Loucy (cell line): ENCODE measurements at regions not wholly inside any gene's neighbourhood (a gene's known extent, or its start where the extent isn't known, plus 50 kb on each side); places are given as distances from the start of the nearest gene placed in this dataset.

Source experiments
- H2AFZ ChIP-seq: fragments of 200-600 bp; sonication (generic); 2 replicates; pipeline ENCODE4 v1.6.0; 2016; ENCODE audit warnings: antibody characterized with exemption, mild to moderate bottlenecking, low read length, moderate library complexity
- H3F3A ChIP-seq: fragments of 200-600 bp; 2 replicates; pipeline ENCODE4 v1.6.0; 2016; ENCODE audit warnings: antibody characterized with exemption, low read depth, mild to moderate bottlenecking
- H3K27me3 ChIP-seq: fragments of 200-600 bp; sonication (generic); 2 replicates; pipeline ENCODE4 v1.6.1; 2014; ENCODE audit warnings: low read length, mild to moderate bottlenecking; ENCODE audit not compliant: insufficient read depth, poor library complexity, severe bottlenecking
- H3K36me3 ChIP-seq: fragments of 200-600 bp; sonication (generic); 2 replicates; pipeline ENCODE4 v1.6.1; 2016; ENCODE audit warnings: low read length; ENCODE audit not compliant: insufficient read depth
- H3K4me1 ChIP-seq: fragments of 200-600 bp; sonication (generic); 2 replicates; pipeline ENCODE4 v1.5.1; 2014; ENCODE audit warnings: low read length, mild to moderate bottlenecking; ENCODE audit not compliant: insufficient read depth, poor library complexity, severe bottlenecking
- H3K4me2 ChIP-seq: fragments of 200-600 bp; sonication (generic); 2 replicates; pipeline ENCODE4 v1.6.0; 2014; ENCODE audit warnings: antibody characterized with exemption, low read length, low read depth, mild to moderate bottlenecking; ENCODE audit not compliant: poor library complexity, severe bottlenecking
- H3K4me3 ChIP-seq: fragments of 200-600 bp; sonication (generic); 2 replicates; pipeline ENCODE4 v1.5.1; 2014; ENCODE audit warnings: low read length, mild to moderate bottlenecking, mixed read lengths; ENCODE audit not compliant: poor library complexity, severe bottlenecking
- H3K79me2 ChIP-seq: fragments of 200-600 bp; sonication (generic); 2 replicates; pipeline ENCODE4 v1.6.1; 2014; ENCODE audit warnings: low read length; ENCODE audit not compliant: insufficient read depth
- H3K9ac ChIP-seq: fragments of 200-600 bp; sonication (generic); 2 replicates; pipeline ENCODE4 v1.6.0; 2014; ENCODE audit warnings: mild to moderate bottlenecking, low read depth, low read length, moderate library complexity; ENCODE audit not compliant: poor library complexity, severe bottlenecking
- H3K9me2 ChIP-seq: fragments of 200-600 bp; sonication (generic); replicated peaks from 2 replicates; pipeline ENCODE4 v1.6.1; 2016; ENCODE audit warnings: low read depth, low read length, mixed read lengths
- H3K9me3 ChIP-seq: fragments of 200-600 bp; sonication (generic); 2 replicates; pipeline ENCODE4 v1.6.1; 2014; ENCODE audit warnings: mild to moderate bottlenecking, antibody characterized with exemption, low read length, low read depth; ENCODE audit not compliant: insufficient read depth
- H4K20me1 ChIP-seq: fragments of 200-600 bp; sonication (generic); 2 replicates; pipeline ENCODE4 v1.6.0; 2014; ENCODE audit warnings: antibody characterized with exemption, low read length, mild to moderate bottlenecking; ENCODE audit not compliant: insufficient read depth, poor library complexity, severe bottlenecking
- EZH2phosphoT487 ChIP-seq: fragments of 200-600 bp; IDR thresholded peaks from 2 replicates; pipeline ENCODE4 v1.6.1; 2018; ENCODE audit warnings: antibody characterized with exemption, mild to moderate bottlenecking, moderate library complexity, borderline replicate concordance
- TF ChIP-seq, protein P1 (sequence below): fragments of 200-600 bp; sonication (generic); conservative IDR thresholded peaks from 2 replicates; pipeline ENCODE4 v1.5.1; 2014; ENCODE audit warnings: mild to moderate bottlenecking, antibody characterized with exemption, low read length

DNA sequence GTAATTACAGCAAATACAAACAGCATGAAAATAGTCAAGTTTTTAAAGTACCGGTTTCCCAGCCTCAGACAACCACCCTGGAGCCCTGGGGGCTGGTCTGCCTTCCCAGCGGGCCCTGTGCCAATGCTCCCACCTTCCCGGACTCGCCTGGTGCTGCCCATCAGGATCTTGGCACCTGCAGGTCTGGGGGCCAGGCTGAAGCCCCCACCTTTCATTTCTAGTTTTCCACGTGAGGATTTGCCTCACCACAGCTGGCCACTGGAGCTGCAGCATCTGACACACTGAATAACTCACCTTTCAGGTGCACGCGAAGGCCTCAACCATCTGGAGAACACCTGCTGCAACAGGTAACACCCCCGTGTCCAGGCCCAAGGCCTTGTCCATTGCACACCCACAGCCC, 108.7 kb upstream of the THY1 start:
- TF ChIP-seq, protein P1, sequence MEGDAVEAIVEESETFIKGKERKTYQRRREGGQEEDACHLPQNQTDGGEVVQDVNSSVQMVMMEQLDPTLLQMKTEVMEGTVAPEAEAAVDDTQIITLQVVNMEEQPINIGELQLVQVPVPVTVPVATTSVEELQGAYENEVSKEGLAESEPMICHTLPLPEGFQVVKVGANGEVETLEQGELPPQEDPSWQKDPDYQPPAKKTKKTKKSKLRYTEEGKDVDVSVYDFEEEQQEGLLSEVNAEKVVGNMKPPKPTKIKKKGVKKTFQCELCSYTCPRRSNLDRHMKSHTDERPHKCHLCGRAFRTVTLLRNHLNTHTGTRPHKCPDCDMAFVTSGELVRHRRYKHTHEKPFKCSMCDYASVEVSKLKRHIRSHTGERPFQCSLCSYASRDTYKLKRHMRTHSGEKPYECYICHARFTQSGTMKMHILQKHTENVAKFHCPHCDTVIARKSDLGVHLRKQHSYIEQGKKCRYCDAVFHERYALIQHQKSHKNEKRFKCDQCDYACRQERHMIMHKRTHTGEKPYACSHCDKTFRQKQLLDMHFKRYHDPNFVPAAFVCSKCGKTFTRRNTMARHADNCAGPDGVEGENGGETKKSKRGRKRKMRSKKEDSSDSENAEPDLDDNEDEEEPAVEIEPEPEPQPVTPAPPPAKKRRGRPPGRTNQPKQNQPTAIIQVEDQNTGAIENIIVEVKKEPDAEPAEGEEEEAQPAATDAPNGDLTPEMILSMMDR = no peak
- TF ChIP-seq EZH2phosphoT487 = no peak
- Histone ChIP-seq H2AFZ (no peak overlapping the region), H3K9me2 (no peaks in the 10 kb centered on the region), H3K9me3 (no peaks in the 10 kb centered on the region), H4K20me1 (no peaks in the 10 kb centered on the region), H3K4me3 (no peak overlapping the region), H3K27me3 (no peaks in the 10 kb centered on the region), H3K4me2 (no peak overlapping the region), H3F3A (no peaks in the 10 kb centered on the region), H3K9ac (no peak overlapping the region), H3K4me1 (no peaks in the 10 kb centered on the region), H3K79me2 (no peaks in the 10 kb centered on the region), H3K36me3 (no peaks in the 10 kb centered on the region)

DNA sequence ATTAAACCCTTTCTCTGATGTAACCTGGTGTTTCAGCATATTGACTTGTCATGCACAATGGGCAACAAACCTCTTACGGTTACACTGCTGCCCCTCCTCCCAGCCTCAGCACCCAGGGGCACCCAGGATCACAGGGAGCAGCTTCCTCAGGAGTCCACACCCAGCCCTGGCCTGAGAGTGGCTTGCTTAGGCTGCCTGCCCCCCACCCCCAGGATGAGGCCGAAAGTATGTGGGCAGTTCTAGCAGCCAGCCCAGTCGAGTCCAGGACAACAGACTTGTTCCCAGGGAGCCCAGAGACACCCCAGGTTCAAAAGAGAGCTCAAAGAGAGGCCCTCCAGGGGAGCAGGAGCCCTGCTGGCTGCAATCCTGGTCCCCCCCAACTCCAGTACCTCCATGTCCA, 108.1 kb upstream of the THY1 start:
- no peaks in the 10 kb centered on the region for H3K9me2 ChIP-seq
- H3K4me1 ChIP-seq = no peaks in the 10 kb centered on the region
- H3K9me3 ChIP-seq = no peaks in the 10 kb centered on the region
- no peaks in the 10 kb centered on the region for H3F3A ChIP-seq
- no peaks in the 10 kb centered on the region for H4K20me1 ChIP-seq
- H3K4me2 ChIP-seq = no peak overlapping the region
- TF ChIP-seq, protein P1 = no peak
- no peak for TF ChIP-seq EZH2phosphoT487
- no peak overlapping the region for H3K9ac ChIP-seq
- no peaks in the 10 kb centered on the region for H3K27me3 ChIP-seq
- H3K36me3 ChIP-seq = no peaks in the 10 kb centered on the region
- no peaks in the 10 kb centered on the region for H3K79me2 ChIP-seq
- H2AFZ ChIP-seq = no peak overlapping the region
- no peak overlapping the region for H3K4me3 ChIP-seq

DNA sequence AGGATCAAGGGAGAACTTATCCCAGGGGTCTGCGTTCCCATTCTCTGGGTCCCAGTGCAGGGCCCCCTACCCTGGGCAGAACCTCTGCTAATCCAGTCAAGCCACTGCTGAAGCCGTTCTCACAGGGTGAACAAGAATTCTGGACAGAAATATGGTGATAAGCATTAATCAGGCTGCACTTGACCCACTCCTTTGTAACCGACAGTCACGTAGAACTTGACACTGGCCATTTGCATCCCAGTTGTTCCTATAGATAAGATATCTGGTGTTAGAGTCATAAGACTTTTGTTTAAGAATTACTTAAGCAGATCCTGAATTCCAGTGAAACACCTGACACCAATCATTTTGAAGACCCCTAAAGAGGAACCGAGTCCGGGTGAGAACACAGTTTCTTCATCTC, 107.5 kb upstream of the THY1 start:
- Histone ChIP-seq H4K20me1 (no peaks in the 10 kb centered on the region), H3K9ac (no peak overlapping the region), H3K4me3 (no peak overlapping the region), H3K36me3 (no peaks in the 10 kb centered on the region), H3F3A (no peaks in the 10 kb centered on the region), H2AFZ (no peak overlapping the region), H3K79me2 (no peaks in the 10 kb centered on the region), H3K9me3 (no peaks in the 10 kb centered on the region), H3K4me2 (no peak overlapping the region), H3K27me3 (no peaks in the 10 kb centered on the region), H3K4me1 (no peaks in the 10 kb centered on the region), H3K9me2 (no peaks in the 10 kb centered on the region)
- no peak for TF ChIP-seq EZH2phosphoT487
- TF ChIP-seq, protein P1 = no peak
